ENCODE measurements at regions not wholly inside any gene's neighbourhood (a gene's known extent, or its start where the extent isn't known, plus 50 kb on each side); places are given as distances from the start of the nearest gene placed in this dataset.

- H3K9me3 Mint-ChIP-seq: peaks cover 13% of the 10 kb centered on the region
- H3K4me1 Mint-ChIP-seq: no peaks in the 10 kb centered on the region
- H3K4me3 Mint-ChIP-seq: no peak overlapping the region
- H3K27ac Mint-ChIP-seq: no peak overlapping the region
- H3K27me3 Mint-ChIP-seq: no peaks in the 10 kb centered on the region
- DNase-seq: no peak
- intact Hi-C loops (cut with micrococcal nuclease): no loop called here
- H3K36me3 Mint-ChIP-seq (ENCODE audit: low read depth): no peaks in the 10 kb centered on the region
Measured at GRCh38 chr6:88232753-88233152, 66.6 kb upstream of the CNR1 start.

- intact Hi-C loops (cut with micrococcal nuclease): no loop called here
- no peaks in the 10 kb centered on the region for H3K27me3 Mint-ChIP-seq
- no peaks in the 10 kb centered on the region for H3K36me3 Mint-ChIP-seq (ENCODE audit: low read depth)
- H3K9me3 Mint-ChIP-seq: no peaks in the 10 kb centered on the region
- H3K4me1 Mint-ChIP-seq: no peaks in the 10 kb centered on the region
- no peak overlapping the region for H3K27ac Mint-ChIP-seq
- DNase-seq: no peak
- no peak overlapping the region for H3K4me3 Mint-ChIP-seq
Measured at GRCh38 chr6:88223298-88223697, 57.2 kb upstream of the CNR1 start.

DNA sequence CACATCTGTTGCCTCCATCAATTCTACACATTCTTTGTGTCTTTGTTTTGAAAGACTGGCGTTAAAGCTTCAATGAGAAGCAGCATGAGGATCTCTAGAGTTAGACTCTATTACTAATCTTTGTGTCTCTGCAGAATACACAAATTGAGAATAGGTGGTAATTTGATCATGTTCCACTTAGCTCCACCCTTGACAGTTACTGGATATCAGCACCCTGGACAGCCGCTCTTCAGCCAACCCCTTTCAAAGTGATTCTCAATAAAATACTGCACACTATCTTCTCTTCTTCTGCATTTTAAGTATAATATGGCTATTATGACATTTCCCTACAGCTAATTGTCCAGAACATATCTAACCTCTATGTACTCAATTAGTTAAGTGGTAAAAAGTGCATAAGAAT lies 54.3 kb upstream of the CNR1 start:
- Mint-ChIP-seq H3K9me3 (no peaks in the 10 kb centered on the region), H3K27ac (no peak overlapping the region), H3K36me3 (ENCODE audit: low read depth) (no peaks in the 10 kb centered on the region), H3K4me3 (no peak overlapping the region), H3K27me3 (no peaks in the 10 kb centered on the region), H3K4me1 (no peaks in the 10 kb centered on the region)
- intact Hi-C loops (cut with micrococcal nuclease): no loop called here
- no peak for DNase-seq

DNA sequence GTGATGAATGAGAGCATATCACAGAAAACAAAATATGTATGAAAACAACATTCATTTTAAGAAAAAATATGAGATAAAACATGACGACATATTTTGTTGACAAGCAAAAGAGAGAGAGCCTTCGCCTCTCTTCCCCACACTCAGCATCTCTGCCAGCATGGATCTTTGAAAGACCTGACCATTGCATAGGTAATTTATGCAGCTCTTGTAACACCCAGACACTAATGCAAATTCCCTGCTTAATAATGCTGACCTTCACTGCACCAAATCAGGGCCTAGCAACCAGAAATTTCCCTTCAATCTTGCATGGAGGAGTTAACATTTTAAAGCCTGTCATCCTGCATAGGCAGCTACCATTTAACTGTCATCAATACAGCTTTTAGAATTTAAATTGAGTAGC lies 50.0 kb upstream of the CNR1 start:
- no peaks in the 10 kb centered on the region for H3K36me3 Mint-ChIP-seq (ENCODE audit: low read depth)
- no peak overlapping the region for H3K27ac Mint-ChIP-seq
- H3K27me3 Mint-ChIP-seq: no peaks in the 10 kb centered on the region
- intact Hi-C loops (cut with micrococcal nuclease): no loop called here
- H3K4me3 Mint-ChIP-seq: no peak overlapping the region
- no peaks in the 10 kb centered on the region for H3K9me3 Mint-ChIP-seq
- DNase-seq: no peak
- no peaks in the 10 kb centered on the region for H3K4me1 Mint-ChIP-seq

All from activated CD4-positive, alpha-beta T cell treated with anti-CD3 and anti-CD28 coated beads, Interleukin-2, amount 10 ng/mL, durations not matched to agents 24 days and 14 days (primary cell).